SK-N-SH (cell line): ENCODE measurements at regions not wholly inside any gene's neighbourhood (a gene's known extent, or its start where the extent isn't known, plus 50 kb on each side); places are given as distances from the start of the nearest gene placed in this dataset.

ENCODE experiments used
- CTCF ChIA-PET: fragments of 300-600, 350-600 bp; formaldehyde crosslinking; extraction: SDS; loops from one replicate; lab custom pipeline; 2021; lab: Yijun Ruan, JAX
- POLR2A ChIA-PET: fragments of 350-600 bp; sonication (Branson Sonifier 250); formaldehyde crosslinking; extraction: SDS; loops from one replicate; lab custom pipeline; 2020; ENCODE audit warnings: antibody characterized with exemption, inconsistent platforms; lab: Yijun Ruan, JAX
- DNase-seq: peaks from one replicate; pipeline ENCODE4 v3.0.0; 2012
- H2AFZ ChIP-seq: fragments of 200-600 bp; sonication (generic); 2 replicates; pipeline ENCODE4 v1.8.1; 2016; ENCODE audit warnings: antibody characterized with exemption, mild to moderate bottlenecking, low read depth
- H3F3A ChIP-seq: fragments of 200-600 bp; sonication (generic); replicated peaks from 2 replicates; pipeline ENCODE3; 2016; ENCODE audit warnings: antibody characterized with exemption, mild to moderate bottlenecking; ENCODE audit not compliant: insufficient read depth
- H3K27ac ChIP-seq, 2 experiments: fragments of 200-500 bp in 1 of 2; fragments of 200-600 bp in 1 of 2; sonication (Bioruptor generic) in 1 of 2; sonication (generic), shearing (Covaris generic) in 1 of 2; 2 replicates each; pipeline versions ENCODE4 v1.5.1 to v1.6.1; 2014 to 2016; ENCODE audit warnings: low read depth in 2 of 2, inconsistent platforms in 1 of 2, low read length in 1 of 2, mild to moderate bottlenecking in 1 of 2, mixed read lengths in 1 of 2
- H3K27me3 ChIP-seq: fragments of 200-600 bp; sonication (generic), shearing (Covaris generic); 2 replicates; pipeline ENCODE4 v1.6.1; 2016; ENCODE audit warnings: mixed run types; ENCODE audit not compliant: insufficient read depth
- H3K36me3 ChIP-seq, 2 experiments: fragments of 200-500 bp in 1 of 2; fragments of 200-600 bp in 1 of 2; sonication (Bioruptor generic) in 1 of 2; sonication (generic) in 1 of 2; replicated peaks in 1 of 2; 2 replicates each; pipeline versions ENCODE3 to v1.5.1; 2014 to 2016; ENCODE audit warnings: low read length in 1 of 2, mild to moderate bottlenecking in 1 of 2; ENCODE audit not compliant: insufficient read depth in 2 of 2, control insufficient read depth in 1 of 2
- H3K4me1 ChIP-seq, 2 experiments: fragments of 200-500 bp in 1 of 2; fragments of 200-600 bp in 1 of 2; sonication (Bioruptor generic) in 1 of 2; sonication (generic), shearing (Covaris generic) in 1 of 2; 2 replicates each; pipeline versions ENCODE4 v1.5.1 to v1.6.1; 2014 to 2016; ENCODE audit warnings: low read depth in 1 of 2, low read length in 1 of 2, mixed run types in 1 of 2; ENCODE audit not compliant: insufficient read depth in 2 of 2, control insufficient read depth in 1 of 2
- H3K4me2 ChIP-seq: fragments of 200-600 bp; sonication (generic), shearing (Covaris generic); 2 replicates; pipeline ENCODE4 v1.6.1; 2017; ENCODE audit warnings: mixed run types
- H3K4me3 ChIP-seq, 2 experiments: fragments of 200-500 bp in 1 of 2; fragments of 200-600 bp in 1 of 2; sonication (Bioruptor generic) in 1 of 2; sonication (generic), shearing (Covaris generic) in 1 of 2; 2 replicates each; pipeline versions ENCODE4 v1.5.1 to v1.8.1; 2014 to 2016; ENCODE audit warnings: low read depth in 2 of 2, inconsistent platforms in 1 of 2, low read length in 1 of 2, mild to moderate bottlenecking in 1 of 2, mixed read lengths in 1 of 2, moderate library complexity in 1 of 2
- H3K79me2 ChIP-seq: fragments of 200-600 bp; sonication (generic); 2 replicates; pipeline ENCODE4 v1.8.1; 2017; ENCODE audit warnings: mild to moderate bottlenecking; ENCODE audit not compliant: insufficient read depth
- H3K9ac ChIP-seq: fragments of 200-600 bp; sonication (generic); 2 replicates; pipeline ENCODE4 v1.6.1; 2017; ENCODE audit warnings: mixed run types
- H3K9me2 ChIP-seq: fragments of 200-600 bp; sonication (generic); 2 replicates; pipeline ENCODE4 v1.6.1; 2017; ENCODE audit warnings: mixed run types
- H3K9me3 ChIP-seq: fragments of 200-600 bp; sonication (generic); 2 replicates; pipeline ENCODE4 v1.6.1; 2017; ENCODE audit warnings: mixed run types, mild to moderate bottlenecking, moderate library complexity
- H4K20me1 ChIP-seq: fragments of 200-600 bp; sonication (generic); 2 replicates; pipeline ENCODE4 v1.6.1; 2017; ENCODE audit warnings: mild to moderate bottlenecking, mixed run types; ENCODE audit not compliant: insufficient read depth
- ELF1 ChIP-seq: IDR thresholded peaks from 2 replicates; pipeline ENCODE4 v1.4.0; 2012
- EP300 ChIP-seq, 2 experiments: IDR thresholded peaks; 2 replicates each; pipeline versions ENCODE4 v1.4.0 to v1.6.1; 2012; ENCODE audit warnings: borderline replicate concordance in 1 of 2, low read depth in 1 of 2, low read length in 1 of 2
- FOSL2 ChIP-seq: IDR thresholded peaks from 2 replicates; pipeline ENCODE4 v1.4.0; 2012; ENCODE audit warnings: low read depth, mild to moderate bottlenecking, moderate library complexity, borderline replicate concordance
- FOXJ3 ChIP-seq: sonication (generic); formaldehyde crosslinking; IDR thresholded peaks from 2 replicates; pipeline ENCODE4 v1.5.1; 2020; ENCODE audit warnings: mild to moderate bottlenecking, missing genetic modification reagents
- GATA2 ChIP-seq: sonication (generic); formaldehyde crosslinking; IDR thresholded peaks from 2 replicates; pipeline ENCODE4 v1.5.0; 2020; ENCODE audit warnings: mild to moderate bottlenecking, missing genetic modification reagents
- IRF3 ChIP-seq: fragments of 150-350 bp; IDR thresholded peaks from 2 replicates; pipeline ENCODE4 v1.6.1; 2016; ENCODE audit warnings: mild to moderate bottlenecking, low read depth, low read length
- MEF2A ChIP-seq: IDR thresholded peaks from 2 replicates; pipeline ENCODE4 v1.4.0; 2012; ENCODE audit warnings: low read depth, borderline replicate concordance
- MXI1 ChIP-seq: IDR thresholded peaks from 2 replicates; pipeline ENCODE4 v1.6.1; 2012; ENCODE audit warnings: mild to moderate bottlenecking, low read depth, low read length, improper control_type of control experiment
- NFIC ChIP-seq: IDR thresholded peaks from 2 replicates; pipeline ENCODE4 v1.4.0; 2012; ENCODE audit warnings: borderline replicate concordance
- POLR2AphosphoS5 ChIP-seq: IDR thresholded peaks from 2 replicates; pipeline ENCODE4 v1.6.1; 2012; ENCODE audit warnings: low read depth, low read length
- RAD21 ChIP-seq: IDR thresholded peaks from 2 replicates; pipeline ENCODE4 v1.6.1; 2012; ENCODE audit warnings: mild to moderate bottlenecking, low read length
- RFX5 ChIP-seq: IDR thresholded peaks from 2 replicates; pipeline ENCODE4 v1.6.1; 2012; ENCODE audit warnings: mild to moderate bottlenecking, improper control_type of control experiment, low read length
- SIN3A ChIP-seq: IDR thresholded peaks from 2 replicates; pipeline ENCODE4 v1.6.1; 2012; ENCODE audit warnings: low read depth, mild to moderate bottlenecking, low read length, moderate library complexity, borderline replicate concordance
- TCF12 ChIP-seq: IDR thresholded peaks from 2 replicates; pipeline ENCODE4 v1.4.0; 2012
- TEAD4 ChIP-seq: IDR thresholded peaks from 2 replicates; pipeline ENCODE4 v1.4.0; 2012; ENCODE audit warnings: mild to moderate bottlenecking, borderline replicate concordance; ENCODE audit not compliant: insufficient read depth
- USF1 ChIP-seq: IDR thresholded peaks from 2 replicates; pipeline ENCODE4 v1.4.0; 2012; ENCODE audit warnings: low read depth, borderline replicate concordance
- USF2 ChIP-seq: fragments of 150-350 bp; IDR thresholded peaks from 2 replicates; pipeline ENCODE4 v1.6.1; 2017; ENCODE audit warnings: antibody characterized with exemption, low read length, low read depth, borderline replicate concordance
- YY1 ChIP-seq: IDR thresholded peaks from 2 replicates; pipeline ENCODE4 v1.4.0; 2012; ENCODE audit warnings: low read depth, mild to moderate bottlenecking
- WGBS: methylation state at CpG from one replicate; pipeline ENCODE4 v1.1.6; 2017; ENCODE audit warnings: low lambda C conversion rate; 5-methylcytosine and 5-hydroxymethylcytosine counted together
- TF ChIP-seq, protein P1 (sequence below): fragments of 200-600 bp; sonication (generic); IDR thresholded peaks from 2 replicates; pipeline ENCODE4 v1.6.1; 2017; ENCODE audit warnings: antibody characterized with exemption, mild to moderate bottlenecking, moderate library complexity
- TF ChIP-seq, protein P2 (sequence below): IDR thresholded peaks from 2 replicates; pipeline ENCODE4; 2012
- TF ChIP-seq, protein P3 (sequence below): IDR thresholded peaks from 2 replicates; pipeline ENCODE4 v1.4.0; 2012; ENCODE audit warnings: low read depth, borderline replicate concordance

- DNase-seq: no peak
- CTCF ChIA-PET: no interaction called here
- no peaks in the 10 kb centered on the region for H3K9me3 ChIP-seq
- no peak overlapping the region for H3K4me2 ChIP-seq
- 46% methylated on average over 5 of the region's 5 CpGs for WGBS
- no peaks in the 10 kb centered on the region for H3K36me3 ChIP-seq
- POLR2A ChIA-PET: no interaction called here
- no peak overlapping the region for H3K27ac ChIP-seq
- H3F3A ChIP-seq: no peaks in the 10 kb centered on the region
- H2AFZ ChIP-seq: no peak overlapping the region
- no peaks in the 10 kb centered on the region for H3K4me1 ChIP-seq
- H3K79me2 ChIP-seq: no peaks in the 10 kb centered on the region
- no peaks in the 10 kb centered on the region for H3K27me3 ChIP-seq
- TF ChIP-seq POLR2AphosphoS5 (no peak), YY1 (no peak), USF1 (no peak), SIN3A (no peak), RFX5 (no peak), FOXJ3 (CRISPR knock-in tag) (no peak), MEF2A (no peak), FOSL2 (no peak), MXI1 (no peak), NFIC (no peak), RAD21 (no peak), ELF1 (no peak), EP300 (IDR thresholded peaks at IDR 0.05; ENCODE audit: borderline replicate concordance in 1 of 2, low read depth in 1 of 2, low read length in 1 of 2) (no peak)
- TF ChIP-seq, protein P1, sequence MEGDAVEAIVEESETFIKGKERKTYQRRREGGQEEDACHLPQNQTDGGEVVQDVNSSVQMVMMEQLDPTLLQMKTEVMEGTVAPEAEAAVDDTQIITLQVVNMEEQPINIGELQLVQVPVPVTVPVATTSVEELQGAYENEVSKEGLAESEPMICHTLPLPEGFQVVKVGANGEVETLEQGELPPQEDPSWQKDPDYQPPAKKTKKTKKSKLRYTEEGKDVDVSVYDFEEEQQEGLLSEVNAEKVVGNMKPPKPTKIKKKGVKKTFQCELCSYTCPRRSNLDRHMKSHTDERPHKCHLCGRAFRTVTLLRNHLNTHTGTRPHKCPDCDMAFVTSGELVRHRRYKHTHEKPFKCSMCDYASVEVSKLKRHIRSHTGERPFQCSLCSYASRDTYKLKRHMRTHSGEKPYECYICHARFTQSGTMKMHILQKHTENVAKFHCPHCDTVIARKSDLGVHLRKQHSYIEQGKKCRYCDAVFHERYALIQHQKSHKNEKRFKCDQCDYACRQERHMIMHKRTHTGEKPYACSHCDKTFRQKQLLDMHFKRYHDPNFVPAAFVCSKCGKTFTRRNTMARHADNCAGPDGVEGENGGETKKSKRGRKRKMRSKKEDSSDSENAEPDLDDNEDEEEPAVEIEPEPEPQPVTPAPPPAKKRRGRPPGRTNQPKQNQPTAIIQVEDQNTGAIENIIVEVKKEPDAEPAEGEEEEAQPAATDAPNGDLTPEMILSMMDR: no peak
- TF ChIP-seq, protein P2, sequence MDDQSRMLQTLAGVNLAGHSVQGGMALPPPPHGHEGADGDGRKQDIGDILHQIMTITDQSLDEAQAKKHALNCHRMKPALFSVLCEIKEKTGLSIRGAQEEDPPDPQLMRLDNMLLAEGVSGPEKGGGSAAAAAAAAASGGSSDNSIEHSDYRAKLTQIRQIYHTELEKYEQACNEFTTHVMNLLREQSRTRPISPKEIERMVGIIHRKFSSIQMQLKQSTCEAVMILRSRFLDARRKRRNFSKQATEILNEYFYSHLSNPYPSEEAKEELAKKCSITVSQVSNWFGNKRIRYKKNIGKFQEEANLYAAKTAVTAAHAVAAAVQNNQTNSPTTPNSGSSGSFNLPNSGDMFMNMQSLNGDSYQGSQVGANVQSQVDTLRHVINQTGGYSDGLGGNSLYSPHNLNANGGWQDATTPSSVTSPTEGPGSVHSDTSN: no peak
- TF ChIP-seq, all 33 proteins: peak for 0
- Histone ChIP-seq H3K9ac (no peak overlapping the region), H3K9me2 (no peaks in the 10 kb centered on the region), H4K20me1 (no peaks in the 10 kb centered on the region), H3K4me3 (no peak overlapping the region)
Measured at GRCh38 chr2:21866316-21866715, 742.5 kb downstream of the TDRD15 start.

DNA sequence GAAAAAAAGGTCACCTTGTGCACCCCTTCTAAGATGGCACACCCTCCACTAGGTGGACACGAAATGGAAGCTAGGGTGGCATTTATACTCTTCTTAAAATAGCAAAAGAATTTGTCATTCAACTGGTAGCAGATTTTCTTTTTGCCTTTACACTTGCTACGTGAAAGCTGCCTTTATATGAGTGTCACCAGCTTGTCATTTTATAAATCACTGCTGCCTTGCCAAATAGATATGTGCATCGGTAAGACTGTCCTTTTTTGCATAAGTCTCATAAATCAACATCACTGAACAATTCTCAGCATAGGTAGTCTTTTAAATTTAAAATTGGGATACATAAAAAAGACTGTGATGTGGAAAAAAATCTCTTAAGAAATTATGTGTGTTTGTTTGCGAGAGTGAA lies 764.1 kb downstream of the TDRD15 start:
- H4K20me1 ChIP-seq: no peaks in the 10 kb centered on the region
- ChIA-PET POLR2A (no interaction called here), CTCF (no interaction called here)
- H3K9ac ChIP-seq: no peak overlapping the region
- no peak overlapping the region for H3K27ac ChIP-seq
- no peak overlapping the region for H3K4me3 ChIP-seq
- H3K4me1 ChIP-seq: no peaks in the 10 kb centered on the region
- WGBS: 19% methylated on average over 4 of the region's 4 CpGs
- H3K79me2 ChIP-seq: no peaks in the 10 kb centered on the region
- no peak for DNase-seq
- no peak overlapping the region for H3K4me2 ChIP-seq
- H3F3A ChIP-seq: no peaks in the 10 kb centered on the region
- H3K27me3 ChIP-seq: no peaks in the 10 kb centered on the region
- H2AFZ ChIP-seq: no peak overlapping the region
- H3K9me2 ChIP-seq: no peaks in the 10 kb centered on the region
- H3K36me3 ChIP-seq: no peaks in the 10 kb centered on the region
- peaks cover 4% of the 10 kb centered on the region; the same call in 1 of the 2 replicates for H3K9me3 ChIP-seq
- TF ChIP-seq TCF12 (no peak), GATA2 (CRISPR knock-in tag) (no peak), FOXJ3 (CRISPR knock-in tag) (no peak), TEAD4 (no peak), USF2 (no peak), IRF3 (no peak)
- TF ChIP-seq, protein P3, sequence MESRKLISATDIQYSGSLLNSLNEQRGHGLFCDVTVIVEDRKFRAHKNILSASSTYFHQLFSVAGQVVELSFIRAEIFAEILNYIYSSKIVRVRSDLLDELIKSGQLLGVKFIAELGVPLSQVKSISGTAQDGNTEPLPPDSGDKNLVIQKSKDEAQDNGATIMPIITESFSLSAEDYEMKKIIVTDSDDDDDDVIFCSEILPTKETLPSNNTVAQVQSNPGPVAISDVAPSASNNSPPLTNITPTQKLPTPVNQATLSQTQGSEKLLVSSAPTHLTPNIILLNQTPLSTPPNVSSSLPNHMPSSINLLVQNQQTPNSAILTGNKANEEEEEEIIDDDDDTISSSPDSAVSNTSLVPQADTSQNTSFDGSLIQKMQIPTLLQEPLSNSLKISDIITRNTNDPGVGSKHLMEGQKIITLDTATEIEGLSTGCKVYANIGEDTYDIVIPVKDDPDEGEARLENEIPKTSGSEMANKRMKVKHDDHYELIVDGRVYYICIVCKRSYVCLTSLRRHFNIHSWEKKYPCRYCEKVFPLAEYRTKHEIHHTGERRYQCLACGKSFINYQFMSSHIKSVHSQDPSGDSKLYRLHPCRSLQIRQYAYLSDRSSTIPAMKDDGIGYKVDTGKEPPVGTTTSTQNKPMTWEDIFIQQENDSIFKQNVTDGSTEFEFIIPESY: no peak
- TF ChIP-seq, protein P2: no peak
